ENCODE measurements at regions not wholly inside any gene's neighbourhood (a gene's known extent, or its start where the extent isn't known, plus 50 kb on each side); places are given as distances from the start of the nearest gene placed in this dataset.

- Histone ChIP-seq H3K27me3 (ENCODE audit: low read depth, low read length) (peaks cover 5% of the 10 kb centered on the region; the same call in 1 of the 2 replicates), H3K27ac (ENCODE audit: low read length) (no peak overlapping the region), H3K4me2 (ENCODE audit: low read length) (no peak overlapping the region), H3K9me3 (ENCODE audit: insufficient read depth, low read length) (no peaks in the 10 kb centered on the region), H3K79me2 (ENCODE audit: low read length) (no peaks in the 10 kb centered on the region), H4K20me1 (ENCODE audit: insufficient read depth, low read length) (no peaks in the 10 kb centered on the region), H3K36me3 (replicated peaks; ENCODE audit: low read depth, low read length) (no peaks in the 10 kb centered on the region), H3K4me1 (ENCODE audit: low read length) (no peaks in the 10 kb centered on the region), H3K9ac (ENCODE audit: low read length) (no peak overlapping the region), H3K4me3 (ENCODE audit: low read length) (no peak overlapping the region), H2AFZ (ENCODE audit: low read depth, low read length) (no peak overlapping the region)
- TF ChIP-seq EZH2phosphoT487 (IDR thresholded peaks at IDR 0.05; ENCODE audit: low read depth) (no peak), CTCF (IDR thresholded peaks at IDR 0.05; ENCODE audit: low read depth, low read length) (no peak)
Observed at GRCh38 chr2:129014432-129014831, 695.8 kb upstream of the HS6ST1 start.

DNA sequence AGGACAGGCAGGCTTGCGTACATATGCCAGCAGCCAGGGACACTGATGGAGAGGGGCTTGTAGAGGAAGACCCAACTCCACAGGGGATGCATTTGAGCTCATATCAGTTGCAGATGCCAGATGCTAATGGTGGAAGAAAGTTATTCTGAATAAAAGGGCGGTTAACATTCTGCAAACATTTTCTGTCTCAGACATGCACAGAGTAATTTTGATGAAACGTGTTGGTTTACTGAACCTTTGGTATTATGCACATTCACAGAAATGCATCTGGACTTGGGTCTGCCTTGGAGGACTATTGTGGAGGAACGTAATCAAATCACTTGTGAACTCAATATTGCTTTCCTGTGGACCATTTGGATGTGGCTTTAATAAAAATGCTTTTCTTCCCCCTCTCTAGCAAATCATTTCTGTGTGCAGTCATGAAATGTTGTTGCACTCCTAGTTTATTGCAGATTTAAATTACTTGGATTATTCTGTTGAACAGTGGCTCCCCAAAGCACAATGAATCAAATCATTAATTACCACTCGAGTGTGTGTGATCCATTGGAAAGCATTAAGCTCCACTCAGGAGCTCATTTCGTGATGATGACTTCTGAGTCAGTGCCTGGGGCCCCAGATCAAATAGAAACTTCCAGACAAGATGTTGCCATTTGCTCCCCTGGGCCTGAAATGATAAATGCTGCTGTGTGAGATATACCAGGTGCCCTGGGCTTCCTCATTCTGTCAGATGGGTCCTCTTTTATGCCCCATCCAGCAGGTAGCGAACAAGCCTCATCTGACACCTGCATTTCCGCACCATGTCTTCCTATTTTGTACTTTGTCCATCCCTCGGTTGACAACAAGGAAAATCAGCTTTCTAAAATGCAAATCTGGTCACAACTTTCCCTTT, 697.0 kb upstream of the HS6ST1 start:
- Histone ChIP-seq H4K20me1 (ENCODE audit: insufficient read depth, low read length) (no peaks in the 10 kb centered on the region), H2AFZ (ENCODE audit: low read depth, low read length) (no peak overlapping the region), H3K4me2 (ENCODE audit: low read length) (no peak overlapping the region), H3K9me3 (ENCODE audit: insufficient read depth, low read length) (no peaks in the 10 kb centered on the region), H3K79me2 (ENCODE audit: low read length) (no peaks in the 10 kb centered on the region), H3K9ac (ENCODE audit: low read length) (no peak overlapping the region), H3K4me1 (ENCODE audit: low read length) (no peaks in the 10 kb centered on the region), H3K4me3 (ENCODE audit: low read length) (no peak overlapping the region), H3K36me3 (replicated peaks; ENCODE audit: low read depth, low read length) (no peaks in the 10 kb centered on the region), H3K27ac (ENCODE audit: low read length) (no peak overlapping the region), H3K27me3 (ENCODE audit: low read depth, low read length) (peaks cover 5% of the 10 kb centered on the region; the same call in 1 of the 2 replicates)
- TF ChIP-seq CTCF (IDR thresholded peaks at IDR 0.05; ENCODE audit: low read depth, low read length) (no peak), EZH2phosphoT487 (IDR thresholded peaks at IDR 0.05; ENCODE audit: low read depth) (no peak)

- H3K4me2 ChIP-seq (ENCODE audit: low read length) = no peak overlapping the region
- H3K27ac ChIP-seq (ENCODE audit: low read length) = no peak overlapping the region
- no peaks in the 10 kb centered on the region for H3K79me2 ChIP-seq (ENCODE audit: low read length)
- H4K20me1 ChIP-seq (ENCODE audit: insufficient read depth, low read length) = no peaks in the 10 kb centered on the region
- H3K9ac ChIP-seq (ENCODE audit: low read length) = no peak overlapping the region
- no peak overlapping the region for H3K4me3 ChIP-seq (ENCODE audit: low read length)
- peaks cover 5% of the 10 kb centered on the region; the same call in 1 of the 2 replicates for H3K27me3 ChIP-seq (ENCODE audit: low read depth, low read length)
- no peaks in the 10 kb centered on the region for H3K4me1 ChIP-seq (ENCODE audit: low read length)
- H2AFZ ChIP-seq (ENCODE audit: low read depth, low read length) = no peak overlapping the region
- H3K9me3 ChIP-seq (ENCODE audit: insufficient read depth, low read length) = no peaks in the 10 kb centered on the region
- no peaks in the 10 kb centered on the region for H3K36me3 ChIP-seq (replicated peaks; ENCODE audit: low read depth, low read length)
- TF ChIP-seq EZH2phosphoT487 (IDR thresholded peaks at IDR 0.05; ENCODE audit: low read depth) = no peak
- no peak for TF ChIP-seq CTCF (IDR thresholded peaks at IDR 0.05; ENCODE audit: low read depth, low read length)
Observed at GRCh38 chr2:129016972-129017371, 698.3 kb upstream of the HS6ST1 start.

DNA sequence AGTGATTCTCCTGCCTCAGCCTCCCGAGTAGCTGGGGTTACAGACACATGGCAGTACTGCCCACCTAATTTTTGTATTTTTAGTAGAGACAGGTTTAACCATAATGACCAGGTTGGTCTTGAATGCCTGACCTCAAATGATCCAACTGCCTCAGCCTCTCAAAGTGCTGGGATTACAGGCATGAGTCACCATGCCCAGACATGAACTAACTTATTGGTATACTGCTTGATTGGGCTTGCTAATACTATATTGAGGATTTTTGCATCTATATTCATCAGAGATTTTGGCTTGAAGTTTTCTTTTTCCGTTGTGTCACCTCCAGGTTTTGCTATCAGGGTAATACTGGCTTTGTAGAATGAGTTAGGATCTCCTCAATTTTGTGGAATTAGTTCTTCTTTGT, 706.1 kb upstream of the HS6ST1 start:
- Histone ChIP-seq H3K36me3 (replicated peaks; ENCODE audit: low read depth, low read length) (no peaks in the 10 kb centered on the region), H3K27ac (ENCODE audit: low read length) (no peak overlapping the region), H3K27me3 (ENCODE audit: low read depth, low read length) (no peaks in the 10 kb centered on the region), H3K4me1 (ENCODE audit: low read length) (no peaks in the 10 kb centered on the region), H3K4me2 (ENCODE audit: low read length) (no peak overlapping the region), H2AFZ (ENCODE audit: low read depth, low read length) (no peak overlapping the region), H3K79me2 (ENCODE audit: low read length) (no peaks in the 10 kb centered on the region), H3K9me3 (ENCODE audit: insufficient read depth, low read length) (no peaks in the 10 kb centered on the region), H3K4me3 (ENCODE audit: low read length) (no peak overlapping the region), H4K20me1 (ENCODE audit: insufficient read depth, low read length) (no peaks in the 10 kb centered on the region), H3K9ac (ENCODE audit: low read length) (no peak overlapping the region)
- no peak for TF ChIP-seq EZH2phosphoT487 (IDR thresholded peaks at IDR 0.05; ENCODE audit: low read depth)
